Right atrium auricular region (tissue), 2 donors: ENCODE measurements at regions not wholly inside any gene's neighbourhood (a gene's known extent, or its start where the extent isn't known, plus 50 kb on each side); places are given as distances from the start of the nearest gene placed in this dataset.
A peak's percentile ranks its signal among the peaks of the same experiment; 100 is the strongest.

Source experiments
- DNase-seq: peaks from one replicate; pipeline ENCODE4 v3.0.0-alpha.2; 2019; ENCODE audit warnings: low spot score
- H3K27ac ChIP-seq, 2 donors: fragments of 200-600 bp; sonication (generic); 1 replicate in 1 of 2; 2 replicates in 1 of 2; pipeline ENCODE4 v1.5.1; 2016 to 2019
- H3K27me3 ChIP-seq, 2 donors: fragments of 200-600 bp; sonication (generic); one replicate each; pipeline versions ENCODE4 v1.5.1 to v1.6.0; 2017 to 2019
- H3K36me3 ChIP-seq: fragments of 200-600 bp; sonication (generic); one replicate; pipeline ENCODE4 v1.5.1; 2016
- H3K4me1 ChIP-seq, 2 donors: fragments of 200-600 bp; sonication (generic); one replicate each; pipeline versions ENCODE4 v1.5.1 to v1.6.0; 2017 to 2019
- H3K4me3 ChIP-seq, 2 donors: fragments of 200-600 bp; sonication (generic); 1 replicate in 1 of 2; 2 replicates in 1 of 2; pipeline ENCODE4 v1.5.1; 2017 to 2019; ENCODE audit warnings: mild to moderate bottlenecking in 1 of 2, moderate library complexity in 1 of 2
- H3K9me3 ChIP-seq, 2 donors: fragments of 200-600 bp; sonication (generic); one replicate each; pipeline ENCODE4 v1.5.1; 2019
- TF ChIP-seq, protein P1 (sequence below), 2 donors: fragments of 200-600 bp; sonication (generic); IDR thresholded peaks; one replicate each; pipeline ENCODE4 v1.5.1; 2019; ENCODE audit warnings: antibody characterized with exemption in 2 of 2

DNA sequence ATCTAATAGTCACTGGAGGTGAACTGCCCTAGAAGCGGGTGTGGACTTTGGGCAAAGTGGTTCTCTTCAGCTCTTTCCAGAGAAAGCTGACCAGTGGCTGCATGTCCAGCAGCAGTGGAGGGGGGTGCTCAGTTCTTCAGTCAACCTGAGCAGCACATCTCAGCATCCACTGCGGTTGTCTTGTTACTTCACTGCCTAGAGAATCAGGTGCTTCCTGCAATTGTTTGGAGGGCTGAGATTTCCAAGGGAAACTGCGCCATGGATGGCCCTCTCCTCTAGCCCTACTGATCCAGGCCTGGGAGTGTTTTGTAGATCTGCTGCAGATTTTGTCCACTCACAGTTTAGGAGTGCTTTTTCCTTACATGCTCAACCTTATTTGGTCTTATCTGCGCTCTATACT is 65.6 kb upstream of the CFAP161 start:
- H3K9me3 ChIP-seq: no peaks in the 10 kb centered on the region
- TF ChIP-seq, protein P1, sequence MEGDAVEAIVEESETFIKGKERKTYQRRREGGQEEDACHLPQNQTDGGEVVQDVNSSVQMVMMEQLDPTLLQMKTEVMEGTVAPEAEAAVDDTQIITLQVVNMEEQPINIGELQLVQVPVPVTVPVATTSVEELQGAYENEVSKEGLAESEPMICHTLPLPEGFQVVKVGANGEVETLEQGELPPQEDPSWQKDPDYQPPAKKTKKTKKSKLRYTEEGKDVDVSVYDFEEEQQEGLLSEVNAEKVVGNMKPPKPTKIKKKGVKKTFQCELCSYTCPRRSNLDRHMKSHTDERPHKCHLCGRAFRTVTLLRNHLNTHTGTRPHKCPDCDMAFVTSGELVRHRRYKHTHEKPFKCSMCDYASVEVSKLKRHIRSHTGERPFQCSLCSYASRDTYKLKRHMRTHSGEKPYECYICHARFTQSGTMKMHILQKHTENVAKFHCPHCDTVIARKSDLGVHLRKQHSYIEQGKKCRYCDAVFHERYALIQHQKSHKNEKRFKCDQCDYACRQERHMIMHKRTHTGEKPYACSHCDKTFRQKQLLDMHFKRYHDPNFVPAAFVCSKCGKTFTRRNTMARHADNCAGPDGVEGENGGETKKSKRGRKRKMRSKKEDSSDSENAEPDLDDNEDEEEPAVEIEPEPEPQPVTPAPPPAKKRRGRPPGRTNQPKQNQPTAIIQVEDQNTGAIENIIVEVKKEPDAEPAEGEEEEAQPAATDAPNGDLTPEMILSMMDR (IDR thresholded peaks at IDR 0.05): no peak
- H3K4me1 ChIP-seq: no peaks in the 10 kb centered on the region
- no peaks in the 10 kb centered on the region for H3K27me3 ChIP-seq
- no peak overlapping the region for H3K27ac ChIP-seq
- no peaks in the 10 kb centered on the region for H3K36me3 ChIP-seq
- no peak overlapping the region for H3K4me3 ChIP-seq
- peak; percentile 54 for DNase-seq

DNA sequence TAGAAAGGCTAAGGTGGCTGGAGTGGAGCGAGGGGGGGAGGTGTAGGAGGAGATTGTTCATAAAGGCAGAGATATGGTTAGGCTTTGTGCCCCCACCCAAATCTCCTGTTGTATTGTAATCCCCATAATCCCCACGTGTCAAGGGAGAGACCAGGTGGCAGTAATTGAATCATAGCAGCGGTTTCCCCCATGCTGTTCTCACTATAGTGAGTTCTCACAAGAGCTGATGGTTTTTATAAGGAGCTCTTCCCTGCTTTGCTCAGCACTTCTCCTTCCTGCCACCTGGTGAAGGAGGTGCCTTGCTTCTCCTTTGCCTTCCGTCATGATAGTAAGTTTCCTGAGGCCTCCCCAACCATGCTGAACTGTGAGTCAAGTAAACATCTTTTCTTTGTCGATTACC is 64.7 kb upstream of the CFAP161 start:
- Histone ChIP-seq H3K27ac (no peak overlapping the region), H3K27me3 (no peaks in the 10 kb centered on the region), H3K36me3 (no peaks in the 10 kb centered on the region), H3K4me1 (peaks cover 0 to 3% of the 10 kb centered on the region in 2 donors), H3K9me3 (no peaks in the 10 kb centered on the region), H3K4me3 (no peak overlapping the region)
- TF ChIP-seq, protein P1 (IDR thresholded peaks at IDR 0.05): no peak
- no peak for DNase-seq

DNA sequence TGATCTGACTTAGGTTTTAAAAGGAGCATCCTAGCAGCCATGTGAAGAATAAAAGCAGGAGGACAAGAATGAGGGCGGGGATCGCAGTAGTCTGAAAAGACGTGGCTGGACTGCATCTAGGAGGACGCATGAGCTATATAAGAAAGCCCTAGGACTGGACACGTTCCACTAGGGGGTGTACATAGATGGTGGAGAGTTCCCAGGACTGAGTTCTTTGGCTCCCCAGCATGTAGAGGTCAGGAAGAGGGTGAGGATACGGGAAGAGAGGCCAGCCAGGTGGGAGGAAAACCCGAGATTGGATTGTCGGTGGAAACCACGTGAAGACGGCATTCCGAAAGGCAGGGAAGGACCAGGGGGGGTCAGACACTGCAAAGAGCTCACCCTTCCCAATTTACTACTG is 64.2 kb upstream of the CFAP161 start:
- Histone ChIP-seq H3K27ac (no peak overlapping the region), H3K27me3 (no peaks in the 10 kb centered on the region), H3K4me1 (peaks cover 0 to 5% of the 10 kb centered on the region in 2 donors), H3K36me3 (no peaks in the 10 kb centered on the region), H3K9me3 (no peaks in the 10 kb centered on the region), H3K4me3 (no peak overlapping the region)
- DNase-seq: no peak
- TF ChIP-seq, protein P1 (IDR thresholded peaks at IDR 0.05): no peak

DNA sequence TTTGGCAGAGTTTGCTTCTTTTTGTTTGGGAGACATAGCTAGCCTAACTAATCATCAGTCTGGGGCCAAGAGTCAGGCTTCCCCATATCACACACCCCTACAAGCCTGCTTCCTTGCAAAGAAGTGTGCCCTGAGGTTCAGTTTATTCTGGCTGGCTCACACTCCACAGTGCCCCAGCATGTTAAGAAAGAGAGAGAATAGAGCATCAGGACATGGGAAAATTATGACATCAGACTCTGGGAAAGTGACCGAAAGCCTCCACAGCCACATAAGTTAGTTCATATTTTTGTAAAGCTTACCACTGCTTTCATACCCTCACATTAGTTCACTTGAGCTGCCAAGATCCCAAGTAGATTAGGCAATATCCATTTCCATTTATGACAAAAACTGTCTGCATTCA is 63.0 kb upstream of the CFAP161 start:
- H3K36me3 ChIP-seq: no peaks in the 10 kb centered on the region
- TF ChIP-seq, protein P1 (IDR thresholded peaks at IDR 0.05): no peak
- peaks cover 0 to 5% of the 10 kb centered on the region in 2 donors for H3K4me1 ChIP-seq
- H3K27me3 ChIP-seq: no peaks in the 10 kb centered on the region
- no peak overlapping the region for H3K4me3 ChIP-seq
- H3K27ac ChIP-seq: no peak overlapping the region
- H3K9me3 ChIP-seq: no peaks in the 10 kb centered on the region
- no peak for DNase-seq

DNA sequence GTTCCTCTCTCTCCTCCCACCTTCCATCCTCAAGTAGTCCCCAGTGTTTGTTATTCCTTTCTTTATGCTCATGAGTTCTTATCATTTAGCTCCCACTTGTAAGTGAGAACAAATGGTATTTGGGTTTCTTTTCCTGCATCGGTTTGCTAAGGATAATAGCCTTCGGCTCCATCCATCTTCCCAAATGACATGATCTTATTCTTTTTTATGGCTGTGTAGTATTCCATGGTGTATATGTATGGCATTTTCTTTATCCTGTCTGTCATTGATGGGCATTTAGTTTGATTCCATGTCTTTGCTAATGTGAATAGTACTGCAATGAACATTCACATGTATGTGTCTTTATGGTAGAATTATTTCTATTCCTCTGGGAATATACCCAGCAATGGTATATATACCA is 62.4 kb upstream of the CFAP161 start:
- Histone ChIP-seq H3K27me3 (no peaks in the 10 kb centered on the region), H3K27ac (no peak overlapping the region)
- DNase-seq: no peak

DNA sequence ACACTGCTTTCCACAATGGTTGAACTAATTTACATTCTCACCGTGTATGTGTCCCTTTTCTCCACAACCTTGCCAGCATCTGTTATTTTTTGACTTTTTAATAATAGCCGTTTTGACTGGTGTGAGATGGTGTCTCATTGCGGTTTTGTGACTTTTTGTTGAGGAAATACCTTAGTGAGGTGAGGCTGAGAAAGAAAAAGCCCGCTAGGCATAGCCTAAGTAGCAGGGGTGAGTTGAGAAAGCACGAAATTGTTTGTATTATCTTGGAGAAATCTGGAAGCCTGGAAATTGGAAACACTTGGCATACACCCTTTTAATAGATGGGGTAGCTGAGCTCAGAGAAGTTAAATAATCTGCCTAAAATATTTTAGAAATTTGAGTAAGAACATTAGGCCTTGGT is 61.5 kb upstream of the CFAP161 start:
- Histone ChIP-seq H3K4me3 (no peak overlapping the region), H3K27ac (no peak overlapping the region), H3K36me3 (no peaks in the 10 kb centered on the region), H3K4me1 (peaks cover 0 to 5% of the 10 kb centered on the region in 2 donors), H3K9me3 (no peaks in the 10 kb centered on the region), H3K27me3 (no peaks in the 10 kb centered on the region)
- TF ChIP-seq, protein P1 (IDR thresholded peaks at IDR 0.05): no peak
- no peak for DNase-seq

More for the DNA sequence above, 62.4 kb upstream of the CFAP161 start:
- TF ChIP-seq, protein P1 (IDR thresholded peaks at IDR 0.05): no peak
- Histone ChIP-seq H3K4me3 (no peak overlapping the region), H3K9me3 (no peaks in the 10 kb centered on the region), H3K4me1 (peaks cover 0 to 5% of the 10 kb centered on the region in 2 donors), H3K36me3 (no peaks in the 10 kb centered on the region)
